ENCODE measurements at regions not wholly inside any gene's neighbourhood (a gene's known extent, or its start where the extent isn't known, plus 50 kb on each side); places are given as distances from the start of the nearest gene placed in this dataset.
A peak's percentile ranks its signal among the peaks of the same experiment; 100 is the strongest.
"Not testable (repeated sequence)": the region's sequence is repeated elsewhere in the genome, so short reads cannot be mapped to it uniquely, and the experiment has no call there.

DNA sequence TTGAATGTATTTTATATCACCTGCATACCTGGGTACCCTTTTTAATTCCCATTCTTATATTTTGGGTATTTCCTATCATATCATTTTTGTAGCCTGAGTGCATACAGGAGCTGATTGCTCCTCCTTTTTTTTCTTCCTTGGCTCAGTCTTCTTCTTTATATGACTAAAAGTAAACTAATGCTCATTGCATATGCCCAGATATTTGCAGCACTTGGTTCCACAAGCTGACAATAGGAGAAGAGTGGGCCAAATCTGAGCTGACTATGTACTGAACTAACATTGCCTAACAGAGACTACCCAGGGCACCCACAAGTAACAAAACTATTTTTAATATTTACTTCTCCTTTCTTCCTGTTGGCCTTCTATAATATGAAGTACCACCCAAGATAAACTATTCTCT is 131.7 kb upstream of the SPOPL start:
- TF ChIP-seq, protein P1, sequence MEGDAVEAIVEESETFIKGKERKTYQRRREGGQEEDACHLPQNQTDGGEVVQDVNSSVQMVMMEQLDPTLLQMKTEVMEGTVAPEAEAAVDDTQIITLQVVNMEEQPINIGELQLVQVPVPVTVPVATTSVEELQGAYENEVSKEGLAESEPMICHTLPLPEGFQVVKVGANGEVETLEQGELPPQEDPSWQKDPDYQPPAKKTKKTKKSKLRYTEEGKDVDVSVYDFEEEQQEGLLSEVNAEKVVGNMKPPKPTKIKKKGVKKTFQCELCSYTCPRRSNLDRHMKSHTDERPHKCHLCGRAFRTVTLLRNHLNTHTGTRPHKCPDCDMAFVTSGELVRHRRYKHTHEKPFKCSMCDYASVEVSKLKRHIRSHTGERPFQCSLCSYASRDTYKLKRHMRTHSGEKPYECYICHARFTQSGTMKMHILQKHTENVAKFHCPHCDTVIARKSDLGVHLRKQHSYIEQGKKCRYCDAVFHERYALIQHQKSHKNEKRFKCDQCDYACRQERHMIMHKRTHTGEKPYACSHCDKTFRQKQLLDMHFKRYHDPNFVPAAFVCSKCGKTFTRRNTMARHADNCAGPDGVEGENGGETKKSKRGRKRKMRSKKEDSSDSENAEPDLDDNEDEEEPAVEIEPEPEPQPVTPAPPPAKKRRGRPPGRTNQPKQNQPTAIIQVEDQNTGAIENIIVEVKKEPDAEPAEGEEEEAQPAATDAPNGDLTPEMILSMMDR (IDR thresholded peaks at IDR 0.05; ENCODE audit: low read depth, low read length), result no peak
- TF ChIP-seq MYC (IDR thresholded peaks at IDR 0.05; ENCODE audit: low read depth, low read length) (no peak), POLR2A (IDR thresholded peaks at IDR 0.05; ENCODE audit: extremely low read depth, insufficient read length) (no peak)
- TF ChIP-seq, protein P2, sequence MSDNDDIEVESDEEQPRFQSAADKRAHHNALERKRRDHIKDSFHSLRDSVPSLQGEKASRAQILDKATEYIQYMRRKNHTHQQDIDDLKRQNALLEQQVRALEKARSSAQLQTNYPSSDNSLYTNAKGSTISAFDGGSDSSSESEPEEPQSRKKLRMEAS (IDR thresholded peaks at IDR 0.05; ENCODE audit: low read depth, low read length), result no peak
- H3K4me3 ChIP-seq (ENCODE audit: low read depth, low read length), result no peak overlapping the region
- DNase-seq (ENCODE audit: low read depth), result no peak

DNA sequence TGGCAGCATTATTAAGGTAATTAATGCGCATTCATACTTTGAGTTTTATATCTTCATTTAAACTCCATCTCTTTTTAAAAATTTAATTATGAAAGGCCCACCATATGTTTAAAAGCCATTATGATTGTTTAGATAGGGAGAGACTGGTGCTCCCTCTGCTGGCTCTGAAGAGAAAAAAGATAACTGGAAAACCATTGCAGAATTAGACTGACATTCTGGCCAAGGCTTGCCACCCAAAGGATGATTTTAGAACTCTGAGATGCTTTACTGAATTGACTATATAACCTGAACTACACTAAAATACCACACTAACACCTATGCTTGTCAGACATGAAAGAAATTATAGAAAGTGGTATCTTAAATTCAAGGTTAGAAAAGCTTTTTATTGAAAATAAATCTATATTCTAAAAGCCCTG is 127.6 kb upstream of the SPOPL start:
- TF ChIP-seq MYC (IDR thresholded peaks at IDR 0.05; ENCODE audit: low read depth, low read length) (no peak), POLR2A (IDR thresholded peaks at IDR 0.05; ENCODE audit: extremely low read depth, insufficient read length) (no peak)
- TF ChIP-seq, protein P2 (IDR thresholded peaks at IDR 0.05; ENCODE audit: low read depth, low read length), result no peak
- TF ChIP-seq, protein P1 (IDR thresholded peaks at IDR 0.05; ENCODE audit: low read depth, low read length), result peak; percentile 61
- peak; percentile 36 for DNase-seq (ENCODE audit: low read depth)
- H3K4me3 ChIP-seq (ENCODE audit: low read depth, low read length), result no peak overlapping the region

DNA sequence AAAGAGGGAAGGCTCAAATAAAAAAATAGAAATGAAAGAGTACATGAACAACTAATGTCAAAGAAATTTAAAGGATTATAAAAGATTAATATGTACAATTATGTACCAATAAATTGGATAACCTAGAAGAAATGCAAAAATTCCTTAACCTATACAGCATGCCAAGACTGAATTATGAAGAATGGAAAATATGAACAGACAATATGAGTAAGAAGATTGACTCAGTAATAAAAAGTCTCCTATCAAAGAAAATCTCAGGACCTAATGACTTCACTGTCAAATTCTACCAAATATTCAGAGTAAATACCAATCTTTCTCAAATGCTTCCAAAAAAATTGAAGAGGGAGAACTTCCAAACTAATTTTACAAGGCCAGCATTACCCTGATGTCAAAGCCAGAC is 120.2 kb upstream of the SPOPL start:
- no peak for TF ChIP-seq MYC (IDR thresholded peaks at IDR 0.05; ENCODE audit: low read depth, low read length)
- TF ChIP-seq, protein P2 (IDR thresholded peaks at IDR 0.05; ENCODE audit: low read depth, low read length), result no peak
- TF ChIP-seq, protein P1 (IDR thresholded peaks at IDR 0.05; ENCODE audit: low read depth, low read length), result no peak
- no peak for TF ChIP-seq POLR2A (IDR thresholded peaks at IDR 0.05; ENCODE audit: extremely low read depth, insufficient read length)
- H3K4me3 ChIP-seq (ENCODE audit: low read depth, low read length), result no peak overlapping the region
- no peak for DNase-seq (ENCODE audit: low read depth)

DNA sequence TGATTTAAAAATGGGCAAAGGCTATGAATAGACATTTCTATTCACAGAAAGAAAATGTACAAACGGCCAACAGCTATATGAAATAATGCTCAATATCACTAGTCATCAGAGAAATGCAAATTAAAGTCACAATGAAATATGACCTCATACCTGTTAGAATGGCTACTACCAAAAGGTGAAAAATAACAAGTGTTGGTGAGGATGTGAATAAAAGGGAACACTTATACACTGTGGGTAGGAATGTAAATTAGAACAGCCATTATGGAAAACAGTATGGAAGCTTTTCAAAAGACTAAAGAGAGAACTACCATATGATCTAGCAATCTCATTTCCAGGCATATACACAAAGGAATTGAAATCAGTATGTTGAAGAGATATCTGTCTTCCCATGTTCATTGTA is 118.9 kb upstream of the SPOPL start:
- H3K4me3 ChIP-seq (ENCODE audit: low read depth, low read length), result no peak overlapping the region
- TF ChIP-seq MYC (IDR thresholded peaks at IDR 0.05; ENCODE audit: low read depth, low read length), result no peak
- DNase-seq (ENCODE audit: low read depth), result no peak

DNA sequence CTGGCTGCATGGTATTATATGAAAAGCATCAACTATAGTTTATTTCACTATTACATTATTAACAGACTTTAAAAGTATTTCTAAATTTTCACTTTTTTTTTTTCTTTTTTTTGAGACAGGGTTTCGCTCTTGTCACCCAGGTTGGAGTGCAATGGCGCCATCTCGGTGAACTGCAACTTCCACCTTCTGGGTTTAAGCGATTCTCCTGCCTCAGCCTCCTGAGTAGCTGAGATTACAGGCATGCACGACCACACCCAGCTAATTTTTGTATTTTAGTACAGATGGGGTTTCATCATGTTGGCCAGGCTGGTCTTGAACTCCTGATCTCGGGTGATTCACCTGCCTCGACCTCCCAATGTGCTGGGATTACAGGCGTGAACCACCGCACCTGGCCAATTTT is 115.4 kb upstream of the SPOPL start:
- H3K4me3 ChIP-seq (ENCODE audit: low read depth, low read length); DNase-seq (ENCODE audit: low read depth): not testable (repeated sequence)
- TF ChIP-seq, protein P1 (IDR thresholded peaks at IDR 0.05; ENCODE audit: low read depth, low read length), result peak; percentile 3

DNA sequence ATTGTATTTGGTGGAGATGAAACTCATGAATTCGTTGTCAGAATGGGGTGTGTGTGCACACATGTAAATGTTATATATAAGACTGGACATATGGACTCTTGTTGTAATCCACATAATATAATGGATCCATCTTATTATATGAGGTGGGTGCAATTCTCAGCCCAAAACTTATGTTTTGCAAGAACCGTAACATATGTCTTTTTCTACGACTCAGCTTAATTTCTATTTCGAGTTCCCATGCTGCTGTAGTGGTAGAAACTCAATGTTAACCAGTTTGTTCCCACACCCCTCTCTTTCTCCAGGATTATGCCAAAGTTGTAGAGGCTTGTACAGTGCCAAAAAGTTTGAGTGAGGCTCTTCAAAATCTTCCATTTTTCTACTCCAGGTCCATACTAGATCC is 112.5 kb upstream of the SPOPL start:
- no peak overlapping the region for H3K4me3 ChIP-seq (ENCODE audit: low read depth, low read length)
- DNase-seq (ENCODE audit: low read depth), result no peak
- TF ChIP-seq POLR2A (IDR thresholded peaks at IDR 0.05; ENCODE audit: extremely low read depth, insufficient read length) (no peak), MYC (IDR thresholded peaks at IDR 0.05; ENCODE audit: low read depth, low read length) (no peak)
- TF ChIP-seq, protein P2 (IDR thresholded peaks at IDR 0.05; ENCODE audit: low read depth, low read length), result no peak
- TF ChIP-seq, protein P1 (IDR thresholded peaks at IDR 0.05; ENCODE audit: low read depth, low read length), result no peak
